ENCODE measurements at regions not wholly inside any gene's neighbourhood (a gene's known extent, or its start where the extent isn't known, plus 50 kb on each side); places are given as distances from the start of the nearest gene placed in this dataset.

- WGBS (ENCODE audit: extremely low coverage, insufficient read length, low lambda C conversion rate), result no CpG with 5 or more reads among the region's 4 CpGs
- Histone ChIP-seq H3K79me2 (ENCODE audit: insufficient read depth, low read length) (no peaks in the 10 kb centered on the region), H3K14ac (ENCODE audit: insufficient read depth, low read length) (no peak overlapping the region; the same call in 1 of the 2 replicates), H2AFZ (ENCODE audit: low read length) (no peak overlapping the region), H4K8ac (replicated peaks; ENCODE audit: insufficient read length, low read depth, low read length) (no peak overlapping the region), H2BK120ac (ENCODE audit: low read depth, low read length, poor library complexity, severe bottlenecking) (no peak overlapping the region), H4K91ac (ENCODE audit: insufficient read length, low read depth, low read length) (no peak overlapping the region), H3K9me3 (ENCODE audit: control insufficient read depth, low read depth, low read length) (no peaks in the 10 kb centered on the region), H3K23ac (ENCODE audit: insufficient read length, low read depth, low read length) (no peak overlapping the region), H3K23me2 (ENCODE audit: insufficient read length, low read depth, low read length, poor library complexity, severe bottlenecking) (no peaks in the 10 kb centered on the region), H2BK12ac (ENCODE audit: insufficient read length, low read depth, low read length) (no peak overlapping the region), H2BK15ac (ENCODE audit: low read depth, low read length) (no peak overlapping the region), H3T11ph (ENCODE audit: low read length) (no peak overlapping the region), H3K4ac (ENCODE audit: low read depth, low read length) (no peak overlapping the region), H3K27ac (ENCODE audit: insufficient read length, low read depth, low read length) (no peak overlapping the region), H2BK5ac (ENCODE audit: insufficient read length, low read length) (no peak overlapping the region), H3K27me3 (ENCODE audit: insufficient read depth, low read length) (no peaks in the 10 kb centered on the region), H3K79me1 (ENCODE audit: insufficient read depth, low read depth, low read length, poor library complexity, severe bottlenecking) (no peaks in the 10 kb centered on the region), H2AK5ac (ENCODE audit: insufficient read length, low read length) (no peak overlapping the region), H3K4me2 (ENCODE audit: insufficient read depth, insufficient read length, low read length) (no peak overlapping the region), H3K9ac (ENCODE audit: extremely low read depth, insufficient read length, low read length) (no peak overlapping the region), H3K56ac (ENCODE audit: insufficient read length, low read depth, low read length) (no peak overlapping the region), H3K18ac (ENCODE audit: insufficient read length, low read depth, low read length) (no peak overlapping the region), H3K4me1 (ENCODE audit: insufficient read depth, low read length) (no peaks in the 10 kb centered on the region; the same call in 1 of the 2 replicates), H2BK20ac (ENCODE audit: low read depth, low read length, poor library complexity, severe bottlenecking) (no peak overlapping the region), H4K5ac (ENCODE audit: insufficient read length, low read depth, low read length) (no peak overlapping the region), H4K20me1 (ENCODE audit: control insufficient read depth, insufficient read depth, insufficient read length) (no peaks in the 10 kb centered on the region)
- H3K4me3 Mint-ChIP-seq, result no peak overlapping the region
- no peak for DNase-seq
- H3K9me3 Mint-ChIP-seq, result no peaks in the 10 kb centered on the region
- no peaks in the 10 kb centered on the region; a peak in 1 of 7 replicates for H3K36me3 Mint-ChIP-seq (ENCODE audit: insufficient read depth in 1 of 3, low read depth in 3 of 3)
- H3K27ac Mint-ChIP-seq, result no peak overlapping the region
- H3K4me1 Mint-ChIP-seq, result peaks cover 43 to 46% of the 10 kb centered on the region in 2 experiments
- peaks cover 23% of the 10 kb centered on the region for H3K27me3 Mint-ChIP-seq (ENCODE audit: low read depth)
- TF ChIP-seq CTCF (conservative IDR thresholded peaks at IDR 0.05), result no peak
These were observed 85.4 kb downstream of the HES1 start for GRCh38 chr3:194221336-194221735.

Measured in H9 (cell line).